ENCODE measurements at regions not wholly inside any gene's neighbourhood (a gene's known extent, or its start where the extent isn't known, plus 50 kb on each side); places are given as distances from the start of the nearest gene placed in this dataset.
A peak's percentile ranks its signal among the peaks of the same experiment; 100 is the strongest.

DNA sequence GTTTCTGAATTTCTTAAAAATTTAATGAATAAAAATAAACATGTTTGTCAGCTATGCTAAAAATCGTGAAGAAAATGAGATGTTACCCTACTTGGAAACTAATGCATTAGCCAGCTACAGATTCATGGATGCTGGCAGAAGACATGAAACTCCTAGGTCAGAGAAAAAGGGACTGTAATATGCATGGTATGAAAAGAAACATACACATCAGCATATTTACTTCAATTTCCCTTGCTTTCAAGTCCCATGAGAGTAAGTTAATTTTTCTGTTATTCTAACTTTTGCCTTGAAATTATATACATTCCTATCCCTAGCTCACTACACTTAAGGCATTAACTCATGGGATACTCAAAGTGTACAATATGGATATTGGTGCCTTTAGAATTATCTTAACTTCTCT, 2041.4 kb upstream of the LRRTM1 start:
- no peak for TF ChIP-seq CTCF (IDR thresholded peaks at IDR 0.05)
- H3K27me3 ChIP-seq: no peaks in the 10 kb centered on the region
- DNase-seq: no peak

GRCh38 chr2:82344670-82345069, 2040.1 kb upstream of the LRRTM1 start:
- H3K27me3 ChIP-seq: no peaks in the 10 kb centered on the region
- H3K9me3 ChIP-seq: no peaks in the 10 kb centered on the region
- TF ChIP-seq CTCF (IDR thresholded peaks at IDR 0.05) (peak in 2 of 6 experiments; percentile 6 to 16), POLR2A (IDR thresholded peaks at IDR 0.05) (no peak)
- no peak overlapping the region for H3K4me3 ChIP-seq
- no peaks in the 10 kb centered on the region for H3K4me1 ChIP-seq
- H3K27ac ChIP-seq: no peak overlapping the region
- H3K36me3 ChIP-seq: no peaks in the 10 kb centered on the region
- DNase-seq: no peak

More for the DNA sequence above, 2041.4 kb upstream of the LRRTM1 start:
- H3K4me1 ChIP-seq: no peaks in the 10 kb centered on the region
- H3K9me3 ChIP-seq: no peaks in the 10 kb centered on the region
- H3K36me3 ChIP-seq: no peaks in the 10 kb centered on the region
- no peak overlapping the region for H3K4me3 ChIP-seq
- no peak overlapping the region for H3K27ac ChIP-seq

- no peak for DNase-seq
- Histone ChIP-seq H3K9me3 (no peaks in the 10 kb centered on the region), H3K36me3 (no peaks in the 10 kb centered on the region), H3K27me3 (no peaks in the 10 kb centered on the region), H3K4me3 (no peak overlapping the region), H3K4me1 (no peaks in the 10 kb centered on the region), H3K27ac (no peak overlapping the region)
- TF ChIP-seq POLR2A (IDR thresholded peaks at IDR 0.05): no peak
- no peak for TF ChIP-seq CTCF (IDR thresholded peaks at IDR 0.05)
These were observed 2037.8 kb upstream of the LRRTM1 start for GRCh38 chr2:82342356-82342755.

DNA sequence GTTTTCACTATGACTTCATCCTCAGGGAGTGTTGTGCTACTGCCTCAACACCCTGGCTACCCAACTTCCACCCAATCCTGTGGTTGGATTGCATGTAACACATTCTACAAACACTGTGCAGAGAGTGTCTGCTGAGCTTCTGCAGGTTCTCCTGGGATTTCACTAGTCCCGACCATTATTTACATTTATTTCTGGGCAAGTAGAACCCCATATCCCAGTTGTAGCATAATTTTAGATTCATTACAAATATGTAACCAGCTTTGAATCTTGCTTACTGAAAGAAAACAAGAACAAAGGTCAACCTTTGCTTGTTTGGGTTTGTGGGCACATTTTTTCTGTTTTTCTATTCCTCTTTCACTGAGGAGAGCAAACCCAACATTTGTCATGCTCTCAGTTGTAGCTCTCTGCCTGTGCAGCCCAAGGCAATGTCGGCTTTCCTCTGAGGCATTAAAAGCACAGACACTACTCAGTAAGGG, 2036.1 kb upstream of the LRRTM1 start:
- no peak for DNase-seq
- H3K27ac ChIP-seq: no peak overlapping the region
- no peaks in the 10 kb centered on the region for H3K4me1 ChIP-seq
- no peaks in the 10 kb centered on the region for H3K9me3 ChIP-seq
- TF ChIP-seq POLR2A (IDR thresholded peaks at IDR 0.05) (no peak), CTCF (IDR thresholded peaks at IDR 0.05) (no peak)
- H3K4me3 ChIP-seq: no peak overlapping the region
- no peaks in the 10 kb centered on the region for H3K36me3 ChIP-seq
- no peaks in the 10 kb centered on the region for H3K27me3 ChIP-seq

- TF ChIP-seq CTCF (IDR thresholded peaks at IDR 0.05): no peak
- no peak for TF ChIP-seq POLR2A (IDR thresholded peaks at IDR 0.05)
- Histone ChIP-seq H3K9me3 (no peaks in the 10 kb centered on the region), H3K4me3 (no peak overlapping the region), H3K36me3 (no peaks in the 10 kb centered on the region), H3K27me3 (no peaks in the 10 kb centered on the region), H3K27ac (no peak overlapping the region), H3K4me1 (no peaks in the 10 kb centered on the region)
- DNase-seq: no peak
These were observed 2035.3 kb upstream of the LRRTM1 start for GRCh38 chr2:82339805-82340204.

DNA sequence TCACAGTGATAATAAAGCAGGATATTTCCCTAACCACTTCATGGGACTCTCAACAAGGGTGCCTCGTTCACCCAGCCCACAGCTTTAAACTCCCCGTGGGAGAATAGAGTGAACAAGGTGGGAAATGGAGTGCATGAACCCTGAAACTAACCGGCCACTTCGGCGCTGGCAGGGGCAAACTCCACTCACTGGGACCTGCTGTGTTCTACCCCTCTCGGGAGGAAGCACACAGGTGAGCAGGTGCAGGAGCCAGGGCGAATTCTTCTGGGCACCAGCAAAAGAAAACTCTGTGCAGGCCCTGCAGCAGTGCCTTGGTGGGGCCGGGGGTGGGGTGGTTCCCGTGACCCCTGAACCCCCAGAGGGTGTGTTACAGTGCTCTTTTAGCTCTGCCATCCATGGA, 2029.1 kb upstream of the LRRTM1 start:
- Histone ChIP-seq H3K4me1 (no peaks in the 10 kb centered on the region), H3K4me3 (no peak overlapping the region), H3K27me3 (no peaks in the 10 kb centered on the region), H3K9me3 (no peaks in the 10 kb centered on the region), H3K27ac (no peak overlapping the region), H3K36me3 (no peaks in the 10 kb centered on the region)
- TF ChIP-seq CTCF (IDR thresholded peaks at IDR 0.05): no peak
- TF ChIP-seq POLR2A (IDR thresholded peaks at IDR 0.05): no peak
- no peak for DNase-seq
